ENCODE measurements at regions not wholly inside any gene's neighbourhood (a gene's known extent, or its start where the extent isn't known, plus 50 kb on each side); places are given as distances from the start of the nearest gene placed in this dataset.

DNA sequence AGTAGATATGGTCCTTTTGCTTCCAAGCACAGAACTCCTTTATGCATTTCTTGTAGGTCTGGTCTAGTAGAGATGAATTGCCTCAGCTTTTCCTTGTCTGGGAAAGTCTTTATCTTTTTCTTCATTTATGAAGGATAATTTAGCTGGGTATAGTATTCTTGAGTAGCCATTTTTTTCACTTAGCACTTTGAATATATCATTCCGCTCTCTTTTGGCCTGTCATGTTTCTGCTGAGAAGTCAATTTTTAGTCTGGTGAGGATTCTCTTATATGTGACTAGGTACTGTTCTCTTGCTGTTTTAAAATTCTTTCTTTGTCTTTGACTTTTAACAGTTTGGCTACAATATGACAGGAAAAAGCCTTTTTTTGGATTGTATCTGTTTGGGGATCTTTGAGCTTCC, 68.6 kb upstream of the IMMP2L start:
- Histone ChIP-seq H3K79me2 (ENCODE audit: insufficient read depth, low read length) (no peaks in the 10 kb centered on the region), H3K4me1 (ENCODE audit: control insufficient read depth in 1 of 2, insufficient read depth in 2 of 2, low read length in 2 of 2) (no peaks in the 10 kb centered on the region), H2AFZ (ENCODE audit: low read depth, low read length, poor library complexity, severe bottlenecking) (no peak overlapping the region), H3K9me2 (ENCODE audit: insufficient read depth) (no peaks in the 10 kb centered on the region), H4K20me1 (ENCODE audit: insufficient read depth) (no peaks in the 10 kb centered on the region), H3K9ac (ENCODE audit: low read length) (no peak overlapping the region), H3K36me3 (ENCODE audit: control insufficient read depth in 1 of 2, insufficient read depth in 2 of 2, low read length in 2 of 2) (no peaks in the 10 kb centered on the region), H3K27ac (ENCODE audit: low read depth, low read length) (no peak overlapping the region), H3K4me3 (replicated peaks in 1 of 2; ENCODE audit: low read depth in 1 of 2, low read length in 2 of 2) (no peak overlapping the region), H3K4me2 (ENCODE audit: low read length) (no peak overlapping the region), H3K9me3 (ENCODE audit: control insufficient read depth in 1 of 2, insufficient read depth in 1 of 2, low read depth in 1 of 2, low read length in 2 of 2) (peaks cover 0 to 9% of the 10 kb centered on the region in 2 experiments; a peak in 1 of 4 replicates), H3K27me3 (ENCODE audit: insufficient read depth, low read length) (no peaks in the 10 kb centered on the region)
- TF ChIP-seq, protein P1, sequence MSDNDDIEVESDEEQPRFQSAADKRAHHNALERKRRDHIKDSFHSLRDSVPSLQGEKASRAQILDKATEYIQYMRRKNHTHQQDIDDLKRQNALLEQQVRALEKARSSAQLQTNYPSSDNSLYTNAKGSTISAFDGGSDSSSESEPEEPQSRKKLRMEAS (IDR thresholded peaks at IDR 0.05): no peak
- no peak for TF ChIP-seq SRF (IDR thresholded peaks at IDR 0.05; ENCODE audit: low read depth)
- TF ChIP-seq, protein P2, sequence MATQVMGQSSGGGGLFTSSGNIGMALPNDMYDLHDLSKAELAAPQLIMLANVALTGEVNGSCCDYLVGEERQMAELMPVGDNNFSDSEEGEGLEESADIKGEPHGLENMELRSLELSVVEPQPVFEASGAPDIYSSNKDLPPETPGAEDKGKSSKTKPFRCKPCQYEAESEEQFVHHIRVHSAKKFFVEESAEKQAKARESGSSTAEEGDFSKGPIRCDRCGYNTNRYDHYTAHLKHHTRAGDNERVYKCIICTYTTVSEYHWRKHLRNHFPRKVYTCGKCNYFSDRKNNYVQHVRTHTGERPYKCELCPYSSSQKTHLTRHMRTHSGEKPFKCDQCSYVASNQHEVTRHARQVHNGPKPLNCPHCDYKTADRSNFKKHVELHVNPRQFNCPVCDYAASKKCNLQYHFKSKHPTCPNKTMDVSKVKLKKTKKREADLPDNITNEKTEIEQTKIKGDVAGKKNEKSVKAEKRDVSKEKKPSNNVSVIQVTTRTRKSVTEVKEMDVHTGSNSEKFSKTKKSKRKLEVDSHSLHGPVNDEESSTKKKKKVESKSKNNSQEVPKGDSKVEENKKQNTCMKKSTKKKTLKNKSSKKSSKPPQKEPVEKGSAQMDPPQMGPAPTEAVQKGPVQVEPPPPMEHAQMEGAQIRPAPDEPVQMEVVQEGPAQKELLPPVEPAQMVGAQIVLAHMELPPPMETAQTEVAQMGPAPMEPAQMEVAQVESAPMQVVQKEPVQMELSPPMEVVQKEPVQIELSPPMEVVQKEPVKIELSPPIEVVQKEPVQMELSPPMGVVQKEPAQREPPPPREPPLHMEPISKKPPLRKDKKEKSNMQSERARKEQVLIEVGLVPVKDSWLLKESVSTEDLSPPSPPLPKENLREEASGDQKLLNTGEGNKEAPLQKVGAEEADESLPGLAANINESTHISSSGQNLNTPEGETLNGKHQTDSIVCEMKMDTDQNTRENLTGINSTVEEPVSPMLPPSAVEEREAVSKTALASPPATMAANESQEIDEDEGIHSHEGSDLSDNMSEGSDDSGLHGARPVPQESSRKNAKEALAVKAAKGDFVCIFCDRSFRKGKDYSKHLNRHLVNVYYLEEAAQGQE (IDR thresholded peaks at IDR 0.05; ENCODE audit: low read depth): no peak
- no peak for TF ChIP-seq EGR1 (IDR thresholded peaks at IDR 0.05; ENCODE audit: low read depth)
- no peak for TF ChIP-seq ZFX (IDR thresholded peaks at IDR 0.05)
- no peak for TF ChIP-seq EZH2phosphoT487 (IDR thresholded peaks at IDR 0.05; ENCODE audit: borderline replicate concordance)
- no peak for TF ChIP-seq ZNF274 (IDR thresholded peaks at IDR 0.05; ENCODE audit: low read depth, low read length)
- DNase-seq (ENCODE audit: low read depth, low spot score) (no peak), ATAC-seq (no peak)
- CTCF ChIA-PET: no interaction called here
- POLR2A ChIA-PET: no interaction called here
- intact Hi-C loops (cut with micrococcal nuclease): no loop called here
- no TSS peak for BruUV-seq (replicated peaks)
- RAD21 ChIA-PET (ENCODE audit: low non-redundant PET in 1 of 2, low total read pairs in 2 of 2, uncharacterized antibody in 2 of 2, unreplicated experiment in 2 of 2): no interaction called here

DNA sequence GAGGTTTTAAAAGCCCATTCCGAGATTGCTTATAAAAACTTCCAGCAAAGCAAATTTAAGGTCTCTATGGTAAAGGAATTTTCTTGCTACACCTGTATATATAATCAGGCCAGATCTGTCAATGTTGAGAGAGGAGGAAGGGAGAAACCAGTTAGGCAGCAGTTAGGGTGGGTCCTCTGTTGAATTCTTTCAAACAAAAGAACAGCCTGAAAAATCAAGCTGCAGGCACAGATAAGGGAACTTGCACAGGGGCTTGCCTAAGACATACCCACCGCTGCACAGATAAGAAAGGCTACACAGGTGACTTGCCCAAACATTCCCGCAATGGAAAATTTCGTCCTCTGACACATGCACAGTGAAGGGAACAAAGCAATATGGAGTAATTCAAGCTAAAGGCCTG, 59.8 kb upstream of the IMMP2L start:
- H4K20me1 ChIP-seq (ENCODE audit: insufficient read depth): no peaks in the 10 kb centered on the region
- DNase-seq (ENCODE audit: low read depth, low spot score) (no peak), ATAC-seq (no peak)
- no peak overlapping the region for H3K4me2 ChIP-seq (ENCODE audit: low read length)
- H3K4me3 ChIP-seq (replicated peaks in 1 of 2; ENCODE audit: low read depth in 1 of 2, low read length in 2 of 2): no peak overlapping the region
- intact Hi-C loops (cut with micrococcal nuclease): no loop called here
- ChIA-PET POLR2A (no interaction called here), RAD21 (ENCODE audit: low non-redundant PET in 1 of 2, low total read pairs in 2 of 2, uncharacterized antibody in 2 of 2, unreplicated experiment in 2 of 2) (no interaction called here), CTCF (no interaction called here)
- H3K27me3 ChIP-seq (ENCODE audit: insufficient read depth, low read length): no peaks in the 10 kb centered on the region
- H3K79me2 ChIP-seq (ENCODE audit: insufficient read depth, low read length): no peaks in the 10 kb centered on the region
- no TSS peak for BruUV-seq (replicated peaks)
- H3K36me3 ChIP-seq (ENCODE audit: control insufficient read depth in 1 of 2, insufficient read depth in 2 of 2, low read length in 2 of 2): no peaks in the 10 kb centered on the region
- H3K27ac ChIP-seq (ENCODE audit: low read depth, low read length): no peak overlapping the region
- no peak overlapping the region for H2AFZ ChIP-seq (ENCODE audit: low read depth, low read length, poor library complexity, severe bottlenecking)
- H3K9me3 ChIP-seq (ENCODE audit: control insufficient read depth in 1 of 2, insufficient read depth in 1 of 2, low read depth in 1 of 2, low read length in 2 of 2): no peaks in the 10 kb centered on the region
- no peak overlapping the region for H3K9ac ChIP-seq (ENCODE audit: low read length)
- no peaks in the 10 kb centered on the region for H3K4me1 ChIP-seq (ENCODE audit: control insufficient read depth in 1 of 2, insufficient read depth in 2 of 2, low read length in 2 of 2)
- no peaks in the 10 kb centered on the region for H3K9me2 ChIP-seq (ENCODE audit: insufficient read depth)
- TF ChIP-seq, protein P1 (IDR thresholded peaks at IDR 0.05): no peak
- no peak for TF ChIP-seq FOSL1 (IDR thresholded peaks at IDR 0.05; ENCODE audit: low read depth)
- no peak for TF ChIP-seq EZH2phosphoT487 (IDR thresholded peaks at IDR 0.05; ENCODE audit: borderline replicate concordance)
- no peak for TF ChIP-seq ZFX (IDR thresholded peaks at IDR 0.05)
- TF ChIP-seq ELF1 (IDR thresholded peaks at IDR 0.05; ENCODE audit: borderline replicate concordance, low read depth): no peak
- TF ChIP-seq ZNF274 (IDR thresholded peaks at IDR 0.05; ENCODE audit: low read depth, low read length): no peak
- no peak for TF ChIP-seq POLR2A (IDR thresholded peaks at IDR 0.05; ENCODE audit: borderline replicate concordance, extremely low read depth, insufficient read depth, insufficient read length)
- TF ChIP-seq, protein P2 (IDR thresholded peaks at IDR 0.05; ENCODE audit: low read depth): no peak
- no peak for TF ChIP-seq SP1 (IDR thresholded peaks at IDR 0.05; ENCODE audit: low read depth)
- TF ChIP-seq SIN3A (IDR thresholded peaks at IDR 0.05; ENCODE audit: low read depth): no peak
- no peak for TF ChIP-seq RAD21 (IDR thresholded peaks at IDR 0.05; ENCODE audit: low read depth)
- TF ChIP-seq JUND (IDR thresholded peaks at IDR 0.05): no peak
- no peak for TF ChIP-seq POLR2AphosphoS5 (IDR thresholded peaks at IDR 0.05; ENCODE audit: low read depth, low read length)
